ENCODE measurements at regions not wholly inside any gene's neighbourhood (a gene's known extent, or its start where the extent isn't known, plus 50 kb on each side); places are given as distances from the start of the nearest gene placed in this dataset.

GRCh38 chr7:79837915-79838314, 296.7 kb upstream of the GNAI1 start:
- no peak for TF ChIP-seq CTCF (IDR thresholded peaks at IDR 0.05; ENCODE audit: insufficient read depth in 1 of 2, low read depth in 1 of 2, low read length in 1 of 2, severe bottlenecking in 1 of 2, unreplicated experiment in 1 of 2)
- no peaks in the 10 kb centered on the region for H3K9me3 ChIP-seq
- H3K36me3 Mint-ChIP-seq (ENCODE audit: insufficient read depth, unreplicated experiment): no peaks in the 10 kb centered on the region
- no peaks in the 10 kb centered on the region for H3K4me1 Mint-ChIP-seq (ENCODE audit: low read depth, unreplicated experiment)
- no peak for DNase-seq
- no peak overlapping the region for H3K4me3 ChIP-seq (ENCODE audit: low read depth, low read length)
- H3K27me3 ChIP-seq (replicated peaks; ENCODE audit: control insufficient read depth, insufficient read depth, low read length): no peaks in the 10 kb centered on the region
- H3K9me3 Mint-ChIP-seq (ENCODE audit: unreplicated experiment): no peaks in the 10 kb centered on the region
- ChIA-PET POLR2A (no interaction called here), CTCF (no interaction called here)
- no peaks in the 10 kb centered on the region for H3K27me3 Mint-ChIP-seq (ENCODE audit: insufficient read depth, unreplicated experiment)
- no peak overlapping the region for H3K27ac Mint-ChIP-seq (ENCODE audit: unreplicated experiment)
- H3K4me3 Mint-ChIP-seq (ENCODE audit: unreplicated experiment): no peak overlapping the region
- intact Hi-C loops (cut with micrococcal nuclease; ENCODE audit: unreplicated experiment): no loop called here
- H3K4me1 ChIP-seq: no peaks in the 10 kb centered on the region
- no TSS peak for BruUV-seq (replicated peaks)
- no peaks in the 10 kb centered on the region for H3K36me3 ChIP-seq (ENCODE audit: control insufficient read depth, insufficient read depth, low read length)

- Mint-ChIP-seq H3K4me3 (ENCODE audit: unreplicated experiment) (no peak overlapping the region), H3K27ac (ENCODE audit: unreplicated experiment) (no peak overlapping the region), H3K27me3 (ENCODE audit: insufficient read depth, unreplicated experiment) (no peaks in the 10 kb centered on the region), H3K4me1 (ENCODE audit: low read depth, unreplicated experiment) (no peaks in the 10 kb centered on the region), H3K9me3 (ENCODE audit: unreplicated experiment) (no peaks in the 10 kb centered on the region), H3K36me3 (ENCODE audit: insufficient read depth, unreplicated experiment) (no peaks in the 10 kb centered on the region)
- H3K4me1 ChIP-seq: no peaks in the 10 kb centered on the region
- no peaks in the 10 kb centered on the region for H3K36me3 ChIP-seq (ENCODE audit: control insufficient read depth, insufficient read depth, low read length)
- TF ChIP-seq CTCF (IDR thresholded peaks at IDR 0.05; ENCODE audit: insufficient read depth in 1 of 2, low read depth in 1 of 2, low read length in 1 of 2, severe bottlenecking in 1 of 2, unreplicated experiment in 1 of 2): no peak
- no peaks in the 10 kb centered on the region for H3K9me3 ChIP-seq
- H3K27me3 ChIP-seq (replicated peaks; ENCODE audit: control insufficient read depth, insufficient read depth, low read length): no peaks in the 10 kb centered on the region
- CTCF ChIA-PET: no interaction called here
- H3K4me3 ChIP-seq (ENCODE audit: low read depth, low read length): no peak overlapping the region
- no peak for DNase-seq
- POLR2A ChIA-PET: no interaction called here
- intact Hi-C loops (cut with micrococcal nuclease; ENCODE audit: unreplicated experiment): no loop called here
- no TSS peak for BruUV-seq (replicated peaks)
These were observed 301.0 kb upstream of the GNAI1 start for GRCh38 chr7:79833616-79834015.

GRCh38 chr7:79828866-79829265, 305.8 kb upstream of the GNAI1 start:
- POLR2A ChIA-PET: no interaction called here
- Mint-ChIP-seq H3K9me3 (ENCODE audit: unreplicated experiment) (no peaks in the 10 kb centered on the region), H3K27ac (ENCODE audit: unreplicated experiment) (no peak overlapping the region), H3K4me3 (ENCODE audit: unreplicated experiment) (no peak overlapping the region), H3K4me1 (ENCODE audit: low read depth, unreplicated experiment) (peaks cover 9% of the 10 kb centered on the region), H3K36me3 (ENCODE audit: insufficient read depth, unreplicated experiment) (no peaks in the 10 kb centered on the region), H3K27me3 (ENCODE audit: insufficient read depth, unreplicated experiment) (no peaks in the 10 kb centered on the region)
- no peaks in the 10 kb centered on the region for H3K9me3 ChIP-seq
- no peaks in the 10 kb centered on the region for H3K4me1 ChIP-seq
- H3K4me3 ChIP-seq (ENCODE audit: low read depth, low read length): no peak overlapping the region
- intact Hi-C loops (cut with micrococcal nuclease; ENCODE audit: unreplicated experiment): no loop called here
- TF ChIP-seq CTCF (IDR thresholded peaks at IDR 0.05; ENCODE audit: insufficient read depth in 1 of 2, low read depth in 1 of 2, low read length in 1 of 2, severe bottlenecking in 1 of 2, unreplicated experiment in 1 of 2): no peak
- H3K36me3 ChIP-seq (ENCODE audit: control insufficient read depth, insufficient read depth, low read length): no peaks in the 10 kb centered on the region
- no peak for DNase-seq
- CTCF ChIA-PET: no interaction called here
- no TSS peak for BruUV-seq (replicated peaks)
- no peaks in the 10 kb centered on the region for H3K27me3 ChIP-seq (replicated peaks; ENCODE audit: control insufficient read depth, insufficient read depth, low read length)
